CD4-positive, alpha-beta T cell treated with Interleukin-17A for 4 hours (primary cell): ENCODE measurements at regions not wholly inside any gene's neighbourhood (a gene's known extent, or its start where the extent isn't known, plus 50 kb on each side); places are given as distances from the start of the nearest gene placed in this dataset.
"Not testable (repeated sequence)": the region's sequence is repeated elsewhere in the genome, so short reads cannot be mapped to it uniquely, and the experiment has no call there.

Source experiments
- DNase-seq: peaks from one replicate; pipeline ENCODE4 v3.0.0-alpha.2; 2020; ENCODE audit warnings: mixed read lengths

DNA sequence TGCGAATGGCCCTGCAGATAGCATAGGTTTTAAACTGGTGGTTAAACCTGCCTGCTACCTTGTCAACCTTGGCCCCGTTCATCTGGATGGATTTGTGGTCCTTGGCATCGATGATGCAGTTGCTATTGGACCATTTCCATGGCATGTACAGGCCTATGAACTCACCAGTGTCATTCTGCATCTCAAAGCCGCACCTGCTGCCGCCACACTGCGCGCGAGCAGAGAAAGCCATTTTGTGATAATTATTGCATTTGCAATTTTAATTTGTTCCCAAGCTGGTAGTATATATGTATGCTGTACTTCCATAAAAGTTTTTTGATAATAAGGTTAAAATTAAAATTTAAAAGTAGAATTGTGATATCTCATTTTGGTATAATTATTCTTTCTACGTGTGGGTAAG, 94.8 kb upstream of the UXS1 start:
- no peak for DNase-seq

DNA sequence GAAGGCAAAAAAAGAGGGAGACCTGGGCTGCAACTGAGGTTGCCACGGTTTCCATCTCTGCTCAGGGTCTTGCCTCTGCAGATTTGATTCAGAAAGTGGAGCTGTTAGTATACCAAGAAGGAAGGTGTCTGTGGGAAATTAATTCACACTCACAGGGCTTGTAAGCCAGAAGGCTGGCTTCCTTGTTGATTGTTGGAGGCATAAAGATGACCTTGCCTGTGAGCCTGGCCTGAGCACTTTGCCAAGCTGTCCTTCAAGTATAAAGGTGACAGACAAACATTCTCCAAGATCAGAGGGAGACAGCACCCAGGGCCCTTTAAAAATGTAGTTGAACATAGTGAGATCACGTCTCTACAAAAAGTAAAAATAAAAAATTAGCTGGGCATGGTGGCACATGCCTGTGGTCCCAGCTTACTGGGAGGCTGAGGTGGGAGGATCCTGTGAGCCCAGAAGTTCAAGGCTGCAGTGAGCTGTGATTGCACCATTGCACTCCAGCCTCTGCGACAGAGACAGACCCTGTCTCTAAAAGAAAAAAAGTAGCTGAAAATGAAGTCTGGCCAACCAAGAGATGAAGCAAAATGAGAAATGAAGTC, 91.2 kb upstream of the UXS1 start:
- no peak for DNase-seq

DNA sequence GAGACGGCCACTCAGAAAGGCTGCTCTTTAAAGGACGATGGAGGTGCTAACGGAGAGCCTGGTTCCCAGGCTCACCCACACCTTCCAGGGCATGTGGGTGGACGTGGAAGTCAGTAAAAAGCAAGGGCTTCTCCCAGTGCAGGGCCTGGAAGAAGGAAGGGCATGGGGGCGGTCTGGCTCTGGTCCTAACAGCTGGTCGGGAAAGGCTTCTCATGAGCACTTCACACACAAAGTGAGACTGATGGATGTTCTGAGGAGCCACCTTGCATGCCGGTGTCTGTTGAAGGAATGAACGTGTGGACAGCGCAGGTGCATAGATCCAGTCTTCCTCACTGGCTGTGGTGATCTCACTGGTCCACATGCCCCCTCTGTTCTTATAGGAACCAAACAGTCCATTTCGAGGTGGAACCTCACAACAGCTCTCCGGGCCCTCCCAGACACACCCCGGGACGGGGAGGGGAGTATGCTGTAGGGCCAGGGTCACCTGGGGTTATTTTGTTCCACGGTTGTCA, 90.6 kb upstream of the UXS1 start:
- DNase-seq, result no peak

DNA sequence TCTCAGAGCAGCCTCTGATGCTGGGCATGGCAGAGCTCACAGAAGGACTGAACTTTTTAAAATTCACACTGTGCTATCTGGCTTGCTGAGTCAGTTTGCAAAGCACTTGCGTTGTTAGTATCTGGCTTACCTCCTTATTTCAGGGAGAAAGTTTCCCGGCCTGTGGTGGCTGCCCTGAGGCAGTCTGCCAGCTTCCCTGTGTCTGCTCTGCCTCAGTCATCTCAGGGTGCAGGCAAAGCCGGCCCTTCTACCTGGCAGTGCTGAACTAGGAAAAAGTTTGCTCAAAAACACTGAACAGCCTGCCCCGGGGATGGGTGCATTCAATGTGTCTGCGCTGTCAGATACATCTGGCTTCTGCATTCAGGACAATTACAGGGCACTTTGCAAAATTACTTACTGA, 90.2 kb upstream of the UXS1 start:
- DNase-seq, result no peak

DNA sequence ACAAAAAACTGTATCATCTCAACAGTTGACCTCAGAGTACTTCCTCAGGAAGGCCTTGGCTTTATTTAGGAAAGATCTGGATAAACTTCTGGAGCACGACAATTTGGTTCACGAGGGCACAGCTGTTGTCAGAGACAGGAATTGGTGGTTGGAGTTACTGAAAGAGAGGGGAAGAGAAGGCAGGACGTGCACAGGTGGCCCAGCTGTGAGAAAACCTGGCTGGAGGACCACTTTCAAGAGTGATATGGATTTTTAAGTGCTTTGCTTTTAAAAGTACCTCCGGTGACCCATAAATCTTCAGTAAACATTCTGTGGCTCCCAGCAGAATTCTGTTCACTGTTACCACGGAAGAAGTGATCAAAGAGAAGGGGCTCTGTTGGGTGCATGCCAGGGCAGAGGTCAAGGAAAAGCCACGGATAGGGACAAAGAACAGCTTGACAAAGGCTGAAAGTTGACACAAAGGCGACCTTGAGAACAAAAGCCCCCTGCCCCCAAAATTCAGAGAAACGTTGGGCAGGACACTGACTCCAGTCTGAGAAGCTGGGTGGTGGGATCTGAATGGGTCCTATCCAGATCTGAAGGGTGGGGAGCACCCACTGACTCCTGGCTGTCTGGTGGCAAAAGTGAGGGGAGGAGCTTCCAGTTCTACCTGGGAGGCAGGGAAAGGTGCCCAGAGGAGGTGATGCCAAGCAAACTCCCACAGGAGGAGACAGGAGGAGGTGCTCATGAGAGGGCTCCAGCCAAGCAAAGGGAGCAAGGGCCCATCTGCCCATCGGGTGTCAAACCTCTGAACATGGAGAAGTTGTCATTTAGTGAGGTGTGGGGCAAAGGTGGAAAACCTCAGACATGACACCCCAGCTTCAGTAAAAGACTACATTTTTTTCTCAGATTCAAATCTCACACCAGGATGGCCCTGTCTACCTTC, 89.4 kb upstream of the UXS1 start:
- not testable (repeated sequence) for DNase-seq

DNA sequence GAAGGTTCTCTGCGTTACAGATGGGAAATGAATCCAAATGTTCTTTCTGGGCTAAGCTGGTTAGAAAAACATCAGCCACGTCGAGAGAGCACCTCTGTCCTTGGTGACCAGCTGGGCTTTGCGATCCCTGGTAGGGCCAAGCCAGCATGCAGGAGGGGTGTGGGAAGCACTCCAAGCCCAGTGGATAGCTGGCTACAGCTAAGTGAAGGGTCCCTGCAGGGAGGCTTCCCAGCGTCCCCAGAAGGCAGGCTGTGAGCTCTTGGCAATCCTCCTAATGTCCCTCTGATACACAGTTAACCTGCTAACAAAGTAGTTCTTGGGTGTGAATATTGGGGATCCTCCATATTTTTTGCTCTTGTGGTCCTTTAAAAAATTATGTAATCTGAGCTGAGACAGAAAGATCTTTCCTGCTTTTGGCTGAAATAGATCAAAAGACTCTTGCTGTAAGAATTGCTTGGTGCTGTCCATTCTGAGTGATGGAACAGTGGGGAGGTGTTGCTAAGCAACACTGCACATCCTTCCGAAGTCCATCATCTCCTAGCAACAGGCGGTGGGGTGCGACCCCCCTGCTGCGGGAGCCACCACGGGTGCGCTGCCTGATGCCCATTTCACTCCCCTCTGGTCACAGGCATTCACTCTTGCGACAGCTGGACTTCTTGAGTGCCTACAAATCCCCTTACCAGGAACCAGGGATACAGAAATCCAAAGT, 88.5 kb upstream of the UXS1 start:
- DNase-seq, result no peak

DNA sequence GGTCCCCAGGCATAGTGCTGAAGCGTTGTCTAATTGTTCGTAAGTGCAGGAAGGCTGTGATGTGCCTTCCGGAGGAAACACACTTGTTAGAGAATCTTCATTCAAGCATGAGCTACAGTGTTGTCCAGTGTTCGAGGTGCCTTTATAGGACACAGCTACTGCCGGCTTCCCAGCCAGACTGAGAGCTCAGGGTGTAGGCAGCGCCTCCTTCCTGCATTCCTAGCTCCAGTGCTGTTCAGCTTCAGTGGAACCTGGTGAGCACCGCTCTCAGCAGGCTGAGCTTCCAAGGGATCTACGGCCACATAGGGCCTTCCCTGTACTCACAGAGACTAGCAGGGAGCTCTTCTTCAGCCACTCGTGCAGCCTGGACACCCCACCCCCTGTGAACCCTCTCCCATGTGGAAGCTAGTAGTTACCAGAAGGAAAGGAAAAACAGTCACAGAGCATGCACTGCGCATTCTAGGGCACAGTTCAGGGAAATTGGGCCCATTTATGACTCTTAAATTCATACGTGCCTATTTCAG, 87.9 kb upstream of the UXS1 start:
- DNase-seq, result not testable (repeated sequence)

DNA sequence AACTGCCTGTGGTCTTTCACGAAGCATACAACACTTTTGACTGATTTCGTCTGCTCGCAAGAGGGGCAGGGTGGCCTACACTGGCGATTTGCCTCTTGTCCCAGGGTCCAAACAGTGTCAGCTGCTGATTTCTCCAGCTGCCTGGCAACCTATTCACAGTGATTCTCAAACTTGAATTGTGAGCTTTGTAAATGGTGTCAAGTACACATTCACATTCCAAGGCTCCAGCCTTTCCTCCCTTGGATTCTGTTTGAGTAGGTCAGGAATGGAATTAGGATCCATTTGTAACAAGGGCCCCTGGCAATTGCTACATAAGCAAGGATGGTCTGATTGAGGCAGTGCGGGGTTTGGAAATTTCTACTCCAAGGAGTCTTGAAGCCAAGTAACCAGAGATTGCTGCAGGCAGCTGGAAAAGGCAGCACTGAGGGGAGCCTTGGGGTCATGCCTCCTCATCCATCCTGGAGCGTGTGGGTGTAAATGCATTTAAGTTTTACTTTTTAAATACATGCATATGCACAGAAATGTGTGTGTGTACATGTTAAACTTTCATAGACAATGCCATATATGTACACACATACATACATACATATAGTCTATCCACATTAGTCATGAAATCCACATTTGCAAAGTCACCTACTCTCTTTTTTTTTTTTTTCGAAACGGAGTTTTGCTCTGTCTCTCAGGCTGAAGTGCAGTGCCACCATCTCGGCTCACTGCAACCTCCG, 86.8 kb upstream of the UXS1 start:
- DNase-seq, result no peak

DNA sequence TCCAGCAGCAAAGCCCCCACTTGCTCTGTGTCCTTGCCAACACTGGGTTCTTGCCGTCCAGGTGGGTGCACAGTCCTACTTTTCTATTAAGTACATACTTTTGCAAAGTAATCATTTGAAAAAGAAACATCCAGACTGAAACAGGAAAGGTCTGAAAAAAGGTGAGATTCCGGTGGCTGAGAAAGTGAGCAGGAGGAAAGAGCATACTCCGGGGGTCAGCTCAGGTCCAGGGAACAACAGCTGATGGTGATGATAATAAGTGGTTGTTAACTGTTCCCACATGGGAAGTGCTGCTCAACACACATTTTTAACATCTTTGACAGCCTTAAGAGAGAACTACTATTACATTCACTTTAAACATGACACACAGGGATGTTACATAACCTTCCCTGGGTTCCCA, 86.1 kb upstream of the UXS1 start:
- DNase-seq, result no peak

DNA sequence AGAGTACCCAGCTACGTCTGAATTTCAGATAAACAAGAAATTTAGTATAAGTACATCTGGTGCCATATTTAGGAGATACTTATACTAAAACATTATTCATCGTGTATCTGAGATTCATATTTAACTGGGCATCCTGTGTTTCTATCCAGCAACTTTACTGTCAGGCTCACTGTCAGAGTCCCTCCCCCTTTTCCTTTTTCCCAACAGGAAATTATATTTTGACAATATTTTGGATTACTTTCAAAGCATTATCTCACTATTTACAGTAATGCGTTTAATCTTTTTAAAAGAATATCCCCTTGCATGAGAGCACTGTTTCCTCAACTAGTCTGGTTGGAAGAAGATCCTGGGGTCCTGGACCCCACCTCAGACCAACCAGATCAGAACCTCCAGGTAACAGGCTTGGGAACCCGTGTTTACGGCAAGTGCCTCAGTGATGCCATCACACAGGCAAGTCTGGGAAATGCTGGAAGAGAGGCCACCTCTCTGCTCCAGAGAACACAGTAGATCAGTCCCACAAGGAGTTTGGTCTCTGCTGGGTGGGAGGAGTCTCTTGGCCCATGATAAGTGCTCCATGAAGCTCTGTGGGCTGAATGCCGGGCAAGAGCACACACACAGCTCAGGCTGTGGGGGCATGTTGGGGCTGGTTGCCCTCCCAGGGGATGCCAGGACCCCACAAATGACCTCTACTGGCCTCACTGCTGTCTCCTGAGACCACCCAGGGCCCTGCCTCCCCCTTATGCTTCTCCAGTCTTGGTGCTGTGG, 84.2 kb upstream of the UXS1 start:
- no peak for DNase-seq

DNA sequence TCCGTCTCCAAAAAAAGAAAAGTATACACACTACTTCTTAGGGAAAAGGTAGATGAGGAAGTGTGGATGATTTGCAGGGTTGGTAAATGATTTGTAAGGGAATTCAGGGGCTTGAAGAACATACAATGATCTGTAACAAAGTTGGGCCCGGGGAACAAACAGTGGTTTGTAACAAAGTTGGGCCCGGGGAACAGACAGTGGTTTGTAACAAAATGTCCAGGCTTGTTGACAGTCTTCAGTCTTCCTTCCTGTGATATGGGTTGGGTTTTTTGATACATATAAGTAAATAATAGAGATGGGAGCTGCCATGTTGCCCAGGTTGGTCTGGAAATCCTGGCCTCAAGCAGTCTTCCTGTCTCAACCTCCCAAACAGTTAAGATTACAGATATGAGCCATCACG, 83.3 kb upstream of the UXS1 start:
- DNase-seq, result no peak

DNA sequence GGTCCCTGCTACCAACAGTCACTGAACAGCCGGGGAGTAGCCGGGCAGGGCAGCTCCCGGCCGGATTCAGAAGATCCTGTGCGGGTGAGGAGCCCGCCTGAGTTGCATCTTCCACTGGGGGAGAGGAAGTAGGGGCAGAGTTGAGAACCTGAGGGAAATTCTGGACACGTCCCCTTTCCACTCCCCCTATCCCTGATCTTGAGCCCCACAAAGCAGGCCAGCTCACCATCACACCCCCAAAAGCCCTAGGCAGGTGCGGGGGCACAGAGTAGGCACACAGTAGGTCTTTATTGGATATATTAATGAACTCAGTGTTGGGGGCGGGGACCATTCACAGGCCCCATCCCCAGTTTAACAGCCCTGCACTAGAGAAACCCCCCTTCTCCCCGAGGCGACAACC, 81.9 kb upstream of the UXS1 start:
- no peak for DNase-seq

DNA sequence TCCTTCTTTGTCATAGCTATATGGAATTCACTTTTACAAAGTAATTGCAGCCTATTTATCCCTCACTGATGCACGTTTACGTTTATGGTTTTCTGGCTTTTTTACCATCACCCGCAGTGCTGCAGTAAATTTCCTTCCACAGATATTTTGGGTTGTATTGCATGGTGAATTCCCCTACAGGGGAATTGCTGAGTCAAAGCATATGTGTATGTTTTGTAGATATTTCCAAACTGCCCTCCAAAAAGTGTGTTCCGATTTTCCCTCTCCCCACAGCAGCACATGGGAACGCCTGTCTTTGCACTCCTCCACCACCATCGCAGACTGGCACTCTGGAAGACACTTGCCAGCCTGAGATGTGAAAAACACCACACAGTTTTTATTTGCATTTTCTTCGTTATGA, 80.6 kb upstream of the UXS1 start:
- no peak for DNase-seq

DNA sequence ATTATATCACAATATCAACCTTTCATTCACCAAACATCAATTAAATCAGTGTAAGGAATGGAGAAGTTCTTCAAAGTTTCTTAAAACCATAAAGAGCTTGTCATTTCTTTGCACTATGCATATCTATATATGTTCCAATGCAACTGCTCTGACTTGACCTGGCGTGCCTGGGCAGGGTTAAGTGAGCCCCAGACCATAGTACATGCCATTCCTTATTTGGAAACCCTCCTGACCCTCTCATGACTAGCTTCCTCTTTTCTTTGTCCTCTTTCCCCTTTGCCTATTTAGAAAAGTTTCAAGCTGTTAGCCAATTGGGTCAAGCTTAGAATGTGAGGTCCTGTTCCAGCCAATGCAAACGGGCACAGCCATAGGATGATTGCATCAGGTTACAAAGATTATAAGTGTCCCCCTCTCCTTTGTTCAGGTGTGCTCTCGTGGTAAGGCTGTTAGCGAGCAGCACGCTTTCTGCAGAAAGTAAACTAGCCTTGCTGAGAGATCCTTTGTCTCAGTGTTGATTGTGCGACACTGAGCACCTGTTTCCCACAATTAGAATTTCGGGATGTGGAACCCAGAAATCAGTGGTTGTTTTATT, 78.2 kb upstream of the UXS1 start:
- no peak for DNase-seq

DNA sequence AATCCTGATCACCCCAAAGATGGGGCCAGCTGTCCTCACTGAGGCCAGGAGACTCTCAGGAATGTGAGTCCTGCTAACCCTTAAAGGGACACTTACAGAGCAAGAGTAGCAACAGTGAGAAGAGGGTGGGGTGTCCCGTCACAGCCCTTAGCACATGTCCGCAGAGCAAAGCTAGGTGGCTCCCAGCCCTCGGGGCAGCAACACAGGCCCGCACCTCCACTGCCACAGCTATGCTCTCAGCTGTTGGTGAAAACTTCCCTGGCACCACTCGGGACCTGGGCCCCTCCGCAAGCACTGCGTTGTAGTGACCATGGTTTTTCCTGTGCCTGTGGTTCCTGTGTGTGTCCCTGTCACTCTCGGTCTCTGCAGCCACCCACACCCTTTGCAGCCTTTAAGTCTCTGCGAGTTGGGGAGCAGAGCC, 76.4 kb upstream of the UXS1 start:
- DNase-seq, result no peak

DNA sequence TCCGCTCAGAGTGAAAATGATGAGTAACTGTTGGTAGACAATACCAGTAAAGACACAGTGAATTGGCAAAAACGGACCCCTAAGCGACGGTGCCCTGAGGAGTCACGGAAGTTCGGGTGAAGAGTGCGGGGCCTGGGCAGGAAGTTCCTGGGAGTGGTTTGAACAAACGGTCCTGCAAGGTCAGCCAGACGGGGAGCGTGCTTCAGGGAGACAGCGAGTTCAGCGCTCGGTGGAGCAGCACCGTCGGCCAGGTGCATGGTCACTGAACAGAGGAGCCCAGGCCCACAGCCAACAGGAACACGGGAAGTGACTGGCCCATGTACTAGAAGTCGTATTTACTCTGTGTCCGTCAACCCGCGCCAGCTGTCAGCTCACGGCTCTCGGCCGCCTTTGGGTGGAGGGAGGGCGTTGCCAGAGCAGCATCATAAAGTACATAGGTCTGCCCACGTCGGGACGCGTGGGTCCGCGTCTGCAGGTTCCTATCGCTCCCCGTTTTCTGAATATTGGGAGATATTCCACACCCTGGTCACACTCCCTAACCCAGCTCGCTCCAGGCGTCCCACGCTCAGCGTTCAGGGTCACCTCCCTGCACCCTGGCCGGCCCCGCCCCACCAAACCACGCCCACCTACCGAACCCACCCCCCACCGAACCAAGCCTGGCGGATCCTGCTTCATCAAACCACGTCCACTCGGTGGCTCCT, 75.6 kb upstream of the UXS1 start:
- DNase-seq, result peak; percentile 40

DNA sequence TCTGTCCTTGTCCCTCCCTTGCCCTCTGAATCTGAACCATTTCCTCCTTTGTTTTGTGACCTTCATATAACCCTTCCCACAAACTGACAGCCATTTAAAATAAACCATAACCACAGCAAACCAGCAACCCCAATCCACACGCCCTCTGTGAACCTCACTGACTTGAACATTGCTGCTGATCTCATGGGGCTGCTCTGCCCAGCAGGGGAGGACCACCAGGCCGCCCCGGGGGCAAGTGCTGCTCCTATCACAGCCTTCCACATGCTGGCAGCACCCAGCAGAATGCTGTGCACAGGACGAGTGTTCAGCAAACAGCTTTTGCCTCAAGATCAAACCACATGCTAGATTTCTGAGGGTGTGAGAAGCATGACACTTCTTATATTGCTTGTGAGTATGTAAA, 73.9 kb upstream of the UXS1 start:
- no peak for DNase-seq

DNA sequence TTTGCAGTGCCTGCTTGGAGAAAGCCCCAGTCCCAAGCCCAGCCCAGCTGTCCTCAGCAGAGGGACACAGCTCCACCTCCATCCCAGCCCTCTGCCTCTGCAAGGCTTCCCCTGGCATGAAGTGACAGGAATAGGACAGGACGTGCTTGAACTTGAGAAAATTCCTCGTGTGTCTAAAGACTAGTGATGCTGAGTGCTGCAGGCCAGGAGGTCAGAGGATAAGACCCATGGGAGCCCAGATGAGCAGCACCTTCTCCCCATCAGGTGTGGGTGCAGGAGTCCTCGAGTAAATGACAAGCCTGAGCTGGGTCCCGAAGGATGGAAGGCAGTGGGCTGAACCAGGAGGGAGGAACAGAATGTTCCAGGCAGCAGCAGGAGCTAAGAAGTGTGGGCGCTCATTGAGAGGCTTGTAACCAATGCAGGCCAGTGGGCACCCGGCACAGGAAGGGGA, 67.8 kb upstream of the UXS1 start:
- DNase-seq, result no peak

DNA sequence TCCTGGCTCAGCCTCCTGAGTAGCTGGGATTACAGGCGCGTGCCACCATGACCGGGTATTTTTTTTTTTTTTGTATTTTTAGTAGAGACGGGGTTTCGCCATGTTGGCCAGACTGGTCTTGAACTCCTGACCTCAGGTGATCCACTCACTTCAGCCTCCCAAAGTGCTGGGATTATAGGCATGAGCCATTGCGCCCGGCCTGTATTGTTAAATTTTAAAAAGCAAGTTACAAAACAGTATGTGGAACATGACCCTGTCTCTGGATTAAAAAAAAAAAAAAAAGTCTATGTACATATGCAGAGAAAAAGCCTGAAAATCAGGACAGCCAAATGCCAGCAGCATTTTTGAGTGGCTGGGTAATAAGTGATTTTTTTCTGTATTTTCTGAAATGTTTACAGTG, 64.8 kb upstream of the UXS1 start:
- DNase-seq, result not testable (repeated sequence)

DNA sequence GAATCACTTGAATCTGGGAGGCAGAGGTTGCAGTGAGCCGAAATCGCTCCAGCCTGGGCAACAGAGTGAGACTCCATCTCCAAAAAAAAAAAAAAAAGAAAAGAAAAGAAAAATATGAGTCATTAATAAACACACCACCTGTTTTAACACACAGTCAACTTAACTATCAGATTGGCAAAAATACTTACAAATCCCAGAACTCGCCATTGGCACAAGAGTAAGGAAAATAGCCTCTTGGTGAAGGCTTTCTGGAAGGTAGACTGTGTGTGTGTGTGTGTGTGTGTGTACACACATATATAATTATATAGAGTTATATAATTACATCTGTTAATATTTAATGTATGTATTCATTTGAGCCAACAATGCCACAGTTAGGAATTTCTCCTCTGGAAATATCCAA, 63.7 kb upstream of the UXS1 start:
- no peak for DNase-seq

DNA sequence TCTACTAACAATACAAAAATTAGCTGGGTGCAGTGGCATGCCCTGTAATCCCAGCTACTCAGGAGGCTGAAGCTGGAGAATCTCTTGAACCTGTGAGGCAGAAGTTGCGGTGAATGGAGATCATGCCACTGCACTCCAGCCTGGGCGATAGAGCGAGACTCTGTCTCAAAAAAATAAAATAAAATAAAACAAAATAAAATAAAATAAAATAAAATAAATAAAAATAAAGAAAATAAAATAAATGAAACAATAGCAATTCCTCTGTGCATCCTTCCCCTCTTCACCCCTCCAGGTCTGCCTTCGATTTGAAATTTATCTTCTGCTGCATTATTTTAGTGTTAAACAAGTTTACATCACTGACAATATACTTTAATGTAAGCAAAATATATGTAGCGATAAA, 63.0 kb upstream of the UXS1 start:
- DNase-seq, result no peak
